ENCODE measurements at regions not wholly inside any gene's neighbourhood (a gene's known extent, or its start where the extent isn't known, plus 50 kb on each side); places are given as distances from the start of the nearest gene placed in this dataset.
A peak's percentile ranks its signal among the peaks of the same experiment; 100 is the strongest.
"Not testable (repeated sequence)": the region's sequence is repeated elsewhere in the genome, so short reads cannot be mapped to it uniquely, and the experiment has no call there.

DNA sequence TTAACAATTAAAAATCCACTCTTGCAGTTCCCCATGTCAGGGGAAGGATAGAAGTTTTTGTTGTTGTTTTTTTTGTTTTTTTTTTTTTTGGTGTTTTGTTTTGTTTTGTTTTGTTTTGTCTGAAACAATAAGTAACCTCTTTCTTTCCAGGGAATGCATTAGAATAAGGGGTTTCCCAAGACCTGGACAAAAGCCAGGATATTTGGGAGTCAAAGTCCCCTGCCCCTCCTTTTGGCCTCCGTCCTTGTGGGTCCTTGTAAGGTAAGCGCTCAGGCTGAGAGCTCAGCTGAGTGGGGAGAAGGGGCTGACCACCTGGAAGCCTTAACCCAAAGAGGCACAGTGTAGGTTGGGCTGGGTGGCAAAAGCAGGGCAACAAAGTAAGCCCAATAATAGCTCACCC lies 515.4 kb downstream of the SOX6 start:
- no peak for DNase-seq (ENCODE audit: low spot score)

DNA sequence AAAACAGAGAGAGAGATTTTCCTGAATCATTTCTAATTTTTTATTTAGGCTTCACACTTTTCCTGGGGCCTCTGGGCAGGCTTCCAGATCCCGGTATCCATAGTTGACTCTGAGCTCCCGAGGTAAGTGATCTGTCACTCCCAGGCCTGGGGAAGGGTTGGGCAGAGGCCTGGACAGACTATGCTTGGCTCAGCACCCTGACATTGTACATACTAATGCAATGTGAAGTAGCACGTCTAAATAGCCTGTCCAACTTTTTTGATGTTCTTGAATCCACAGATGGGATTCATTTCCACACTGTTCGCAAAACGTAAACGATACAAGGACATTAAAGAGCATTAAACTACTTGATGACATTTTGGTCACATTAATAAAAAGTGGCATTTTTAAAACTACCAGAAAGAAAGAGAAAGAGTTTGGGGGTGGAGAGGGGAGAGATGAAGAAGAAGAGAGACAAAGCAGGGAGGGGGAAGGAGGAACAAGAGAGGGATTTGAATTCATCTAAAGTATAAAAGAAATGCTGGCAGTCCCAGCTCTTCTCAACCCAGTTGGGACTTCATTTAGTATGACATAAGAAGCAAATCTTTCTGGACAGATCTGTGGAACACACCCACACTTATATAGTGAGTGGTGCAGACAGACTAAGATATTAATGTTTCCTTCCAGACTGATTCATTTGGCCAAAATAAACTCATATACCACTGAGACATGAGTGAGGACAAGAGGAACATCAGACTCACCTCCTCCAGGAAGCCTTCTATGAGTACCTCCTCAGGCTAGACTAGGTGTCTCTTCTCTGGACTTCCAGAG lies 514.2 kb downstream of the SOX6 start:
- DNase-seq (ENCODE audit: low spot score): no peak

DNA sequence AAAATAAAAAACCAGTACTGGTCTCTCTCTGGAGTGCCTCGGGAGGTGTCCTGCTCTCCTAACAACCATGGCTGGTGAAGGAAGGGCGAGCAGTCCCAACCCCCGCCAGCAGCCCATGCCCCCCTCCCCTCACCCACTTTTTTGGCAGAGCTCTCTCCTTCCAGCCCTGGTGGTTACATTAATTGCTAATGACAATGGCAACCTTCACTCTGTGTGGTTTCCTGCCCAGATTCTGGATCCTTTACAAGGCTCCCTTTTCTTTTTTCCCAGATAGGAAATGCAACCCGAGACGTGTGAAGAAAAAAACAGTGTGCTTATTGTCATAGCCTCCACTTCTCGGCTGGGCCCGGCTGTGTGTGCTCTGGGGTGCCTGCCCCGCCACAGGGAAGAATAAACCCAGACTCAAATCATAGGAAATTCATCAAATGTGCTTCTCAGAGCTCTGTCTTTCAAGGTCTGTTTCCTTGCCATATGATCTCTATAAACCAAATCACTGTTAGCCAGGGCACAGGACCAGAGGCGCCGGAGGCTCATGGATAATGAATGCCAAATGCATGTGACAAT lies 513.0 kb downstream of the SOX6 start:
- DNase-seq (ENCODE audit: low spot score): peak; percentile 80

DNA sequence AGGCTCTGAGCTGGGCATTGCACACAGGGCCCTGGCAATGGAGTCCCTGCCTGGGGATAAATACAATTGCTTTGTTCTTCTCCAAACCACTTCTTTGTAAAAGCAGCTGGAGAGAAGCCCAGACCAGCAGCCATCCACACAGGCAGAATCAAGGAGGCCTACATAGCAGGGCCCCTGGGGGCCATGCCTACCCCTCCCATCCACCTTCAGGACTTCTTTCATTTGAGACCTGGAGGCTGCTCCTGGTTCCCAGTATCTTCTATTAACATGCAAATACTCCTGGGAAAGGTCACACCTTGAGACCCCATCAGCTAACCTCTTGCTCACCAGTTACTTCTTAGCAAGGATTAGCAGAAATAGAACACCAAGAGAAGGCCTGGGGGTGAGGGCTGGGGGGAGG lies 511.1 kb downstream of the SOX6 start:
- DNase-seq (ENCODE audit: low spot score): no peak

DNA sequence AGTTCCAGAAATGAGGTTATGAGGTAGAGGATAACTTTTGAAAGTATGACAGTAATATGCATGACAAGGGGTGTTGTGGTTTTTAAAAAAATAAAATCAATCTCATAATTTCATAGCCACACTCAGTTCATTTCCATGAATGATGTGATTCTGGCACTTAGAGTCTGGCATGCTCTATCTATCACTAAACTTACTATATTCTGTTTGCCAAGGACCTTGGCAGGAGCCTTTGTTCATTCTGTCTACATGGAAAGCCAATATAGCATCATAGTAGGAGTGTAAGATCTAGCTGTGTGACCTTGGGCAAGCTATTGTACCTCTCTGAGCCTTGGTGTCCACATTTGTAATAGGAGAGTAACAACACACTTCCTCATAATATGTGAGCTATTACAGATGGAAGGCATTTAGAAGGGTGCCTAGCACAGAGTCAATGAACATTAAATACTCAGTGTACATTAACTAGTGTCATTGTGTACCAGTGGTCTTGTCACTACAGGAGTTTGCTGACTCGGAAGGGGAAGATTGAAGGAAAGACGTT lies 507.6 kb downstream of the SOX6 start:
- no peak for DNase-seq (ENCODE audit: low spot score)

DNA sequence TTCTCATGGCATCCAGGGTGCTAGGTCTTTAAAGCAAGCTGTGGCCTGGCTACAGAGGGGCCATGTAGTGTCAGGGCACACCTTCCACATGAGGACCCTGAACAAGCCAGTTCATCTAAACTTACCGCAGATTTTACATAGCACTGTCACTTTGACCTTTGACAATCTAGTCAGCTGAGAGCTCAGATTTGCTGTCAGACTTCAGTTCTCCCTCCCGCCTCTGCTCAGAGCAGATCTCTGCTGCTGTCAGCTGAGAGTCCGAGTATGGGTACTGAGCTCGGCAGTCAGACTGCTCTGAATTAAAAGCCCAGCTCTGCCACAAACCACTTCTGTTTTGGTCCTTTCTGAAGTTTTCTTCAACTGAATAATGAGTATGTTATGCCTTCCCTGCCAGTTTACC lies 507.1 kb downstream of the SOX6 start:
- no peak for DNase-seq (ENCODE audit: low spot score)

DNA sequence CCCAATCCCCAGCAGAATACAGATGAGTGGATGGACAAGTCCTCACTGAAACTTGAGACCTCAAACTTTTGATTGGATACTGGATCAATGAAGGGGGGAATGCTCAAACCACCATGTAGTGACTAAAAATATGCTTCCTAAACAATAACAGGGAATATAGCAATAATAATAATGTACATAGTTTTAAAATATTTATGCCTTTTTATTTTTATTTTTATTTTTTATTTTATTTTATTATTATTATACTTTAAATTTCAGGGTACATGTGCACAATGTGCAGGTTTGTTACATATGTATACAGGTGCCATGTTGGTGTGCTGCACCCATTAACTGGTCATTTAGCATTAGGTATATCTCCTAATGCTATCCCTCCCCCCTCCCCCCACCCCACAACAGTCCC lies 506.0 kb downstream of the SOX6 start:
- not testable (repeated sequence) for DNase-seq (ENCODE audit: low spot score)

DNA sequence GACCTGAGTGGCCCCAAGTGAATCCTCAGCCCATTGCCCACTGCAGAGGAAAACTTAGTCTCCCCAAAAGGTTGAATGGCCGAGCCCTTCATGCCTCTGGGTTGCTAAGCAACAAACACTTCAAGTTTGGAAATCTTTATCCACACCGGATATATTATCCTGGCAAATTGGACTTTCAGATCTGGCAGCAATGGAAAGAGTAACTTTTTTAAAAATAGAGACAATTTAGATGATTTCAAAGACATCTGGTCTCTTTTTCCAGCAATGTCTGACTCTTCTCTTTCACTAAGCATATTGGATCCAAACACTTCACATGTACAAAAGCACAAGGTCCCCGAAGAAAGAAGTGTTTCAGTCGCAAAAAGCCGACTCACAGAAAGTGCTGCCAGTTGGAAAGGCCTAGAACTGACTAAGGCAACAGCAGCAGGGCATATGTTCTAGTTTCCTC lies 505.3 kb downstream of the SOX6 start:
- no peak for DNase-seq (ENCODE audit: low spot score)

DNA sequence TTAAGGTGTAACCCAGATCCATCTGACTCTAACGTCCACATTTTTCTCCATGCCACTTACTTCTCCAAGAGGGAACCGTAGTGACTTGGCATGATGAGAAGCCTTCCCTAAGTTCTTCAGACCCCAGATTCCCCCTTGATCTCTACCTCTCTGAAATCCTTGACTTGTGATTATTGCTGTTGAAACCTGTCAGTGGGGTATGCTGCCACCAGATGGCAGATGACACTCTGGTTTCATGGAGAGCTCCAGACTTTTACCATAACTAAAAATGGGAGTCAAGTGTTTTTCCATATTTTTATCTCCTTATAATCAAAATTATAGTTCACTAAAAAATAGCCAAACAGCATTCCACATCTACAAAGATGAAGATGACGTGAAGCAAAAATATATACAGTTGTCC lies 504.2 kb downstream of the SOX6 start:
- DNase-seq (ENCODE audit: low spot score): no peak

DNA sequence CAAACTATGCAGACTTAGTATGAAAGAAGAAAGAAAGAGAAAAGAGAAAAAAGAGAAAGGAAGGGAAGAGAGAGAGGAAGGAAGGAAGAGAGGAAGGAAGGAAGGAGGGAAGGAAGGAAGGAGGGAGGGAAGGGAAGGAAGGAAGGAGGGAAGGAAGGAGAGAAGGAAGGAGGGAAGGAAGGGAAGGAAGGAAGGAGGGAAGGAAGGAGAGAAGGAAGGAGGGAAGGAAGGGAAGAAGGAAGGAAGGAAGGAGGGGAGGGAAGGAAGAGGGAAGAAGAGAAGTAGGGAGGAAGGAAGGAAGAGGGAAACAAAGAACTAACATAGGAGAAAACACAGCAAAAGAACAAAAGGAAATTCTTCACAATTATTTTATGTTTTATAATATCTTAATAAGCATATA lies 502.1 kb downstream of the SOX6 start:
- DNase-seq (ENCODE audit: low spot score): no peak

DNA sequence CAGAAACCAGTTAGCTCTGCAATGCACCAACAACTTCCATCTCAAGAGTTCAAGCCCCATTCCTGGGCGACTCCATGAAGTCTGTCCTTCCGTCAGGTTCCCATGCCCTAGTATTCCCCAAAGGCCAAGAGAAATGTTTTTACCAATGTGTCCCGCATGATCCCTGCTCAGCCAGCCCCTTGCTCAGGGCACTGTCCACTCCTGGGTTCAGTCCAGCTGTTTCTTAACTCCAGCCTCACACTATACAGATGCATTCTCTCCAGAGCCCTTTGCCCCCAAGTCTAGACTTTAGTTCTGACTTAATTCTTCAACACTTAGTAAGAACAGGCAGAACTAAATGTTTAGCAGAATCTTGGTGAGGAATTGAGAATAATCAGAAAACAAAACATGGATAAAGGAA lies 497.5 kb downstream of the SOX6 start:
- DNase-seq (ENCODE audit: low spot score): no peak

DNA sequence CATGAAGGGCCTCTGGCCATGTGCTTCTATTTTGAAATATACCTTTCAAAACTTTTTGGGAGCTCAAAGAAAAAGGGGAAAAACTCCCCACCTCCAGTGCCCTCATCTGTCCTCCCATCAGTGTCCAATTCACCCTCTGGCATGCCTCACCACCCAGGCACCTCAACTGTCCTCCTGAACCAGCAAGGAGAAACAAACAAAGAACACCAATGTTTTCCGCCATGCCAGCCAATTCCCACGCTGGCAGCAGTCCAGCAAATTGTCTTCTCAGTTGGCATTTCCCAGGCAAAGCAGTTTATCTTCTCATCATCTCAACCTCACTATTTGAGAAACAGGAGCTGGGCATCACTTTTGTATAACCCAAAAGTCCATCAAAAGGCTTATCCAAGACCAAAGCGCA lies 496.9 kb downstream of the SOX6 start:
- no peak for DNase-seq (ENCODE audit: low spot score)

DNA sequence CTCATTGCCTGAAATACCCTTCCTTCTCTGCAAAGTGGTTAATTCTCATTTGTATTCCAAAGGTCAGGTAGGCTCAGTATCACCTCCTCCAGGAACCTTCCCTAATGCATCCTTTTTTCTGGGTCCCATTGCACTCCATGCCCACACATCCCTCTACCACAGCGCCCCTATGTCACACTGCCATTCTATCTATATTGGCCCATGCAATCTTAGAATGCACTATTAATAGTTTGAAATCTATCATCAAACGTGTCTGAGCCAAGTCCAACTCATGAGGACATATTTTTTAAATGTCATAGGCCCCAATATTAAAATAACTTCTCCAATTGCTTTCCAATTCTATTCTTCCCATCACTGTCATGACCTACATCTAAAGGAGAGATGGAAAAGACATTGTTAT lies 495.1 kb downstream of the SOX6 start:
- no peak for DNase-seq (ENCODE audit: low spot score)

DNA sequence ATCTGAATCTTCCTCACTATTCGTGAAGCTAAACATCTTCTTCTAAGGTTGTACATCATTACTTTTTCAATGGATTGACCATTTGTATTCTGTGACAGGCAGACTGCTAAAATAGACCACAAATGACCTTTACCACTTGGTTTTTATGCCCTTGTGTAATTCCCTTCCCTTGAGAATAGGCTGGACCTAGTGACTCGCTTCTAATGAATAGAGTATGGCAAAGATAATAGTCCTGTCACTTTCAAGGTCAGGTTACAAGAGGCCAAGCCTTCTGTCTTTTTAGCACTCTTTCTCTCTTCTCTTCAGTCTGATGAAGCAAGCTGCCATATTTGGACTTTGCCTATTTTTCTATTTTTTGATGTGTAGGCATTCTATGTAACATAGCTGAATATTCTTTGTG lies 492.9 kb downstream of the SOX6 start:
- no peak for DNase-seq (ENCODE audit: low spot score)

DNA sequence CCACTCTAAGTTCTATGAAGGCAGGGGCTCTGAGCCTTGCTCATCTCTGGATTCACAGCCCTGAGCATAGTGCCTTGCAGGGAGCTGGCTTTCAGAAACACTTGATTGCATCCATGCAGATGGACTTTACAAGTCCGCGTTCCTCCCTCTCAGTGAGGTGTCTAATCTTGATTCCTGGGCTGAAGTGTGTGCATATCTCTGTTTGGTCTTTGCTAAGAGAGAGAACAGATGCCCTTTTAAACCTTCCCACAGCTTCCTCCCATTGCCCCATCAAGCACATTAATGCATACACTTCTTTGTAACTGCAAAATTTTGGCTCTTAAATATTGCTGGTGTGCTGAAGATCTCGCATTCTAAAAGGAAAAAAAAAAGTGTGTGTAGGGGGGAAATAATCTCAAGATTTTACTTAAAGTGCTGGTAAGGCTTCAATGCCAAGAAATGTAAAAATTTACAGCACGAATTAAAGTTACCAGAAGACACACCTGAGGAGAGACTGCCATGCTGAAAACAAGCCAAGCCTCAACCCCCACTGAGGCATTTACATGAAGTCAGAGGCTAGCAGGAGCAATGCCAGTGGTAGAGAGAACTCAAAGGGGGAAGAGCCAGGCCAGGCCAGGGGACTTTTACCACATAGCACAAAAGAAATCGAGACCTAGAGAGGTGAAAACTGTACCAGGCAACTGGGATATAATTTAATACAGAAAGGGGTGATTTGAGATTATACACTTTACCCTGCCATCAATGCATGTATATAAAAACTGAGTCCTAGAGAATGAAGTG lies 492.1 kb downstream of the SOX6 start:
- no peak for DNase-seq (ENCODE audit: low spot score)

DNA sequence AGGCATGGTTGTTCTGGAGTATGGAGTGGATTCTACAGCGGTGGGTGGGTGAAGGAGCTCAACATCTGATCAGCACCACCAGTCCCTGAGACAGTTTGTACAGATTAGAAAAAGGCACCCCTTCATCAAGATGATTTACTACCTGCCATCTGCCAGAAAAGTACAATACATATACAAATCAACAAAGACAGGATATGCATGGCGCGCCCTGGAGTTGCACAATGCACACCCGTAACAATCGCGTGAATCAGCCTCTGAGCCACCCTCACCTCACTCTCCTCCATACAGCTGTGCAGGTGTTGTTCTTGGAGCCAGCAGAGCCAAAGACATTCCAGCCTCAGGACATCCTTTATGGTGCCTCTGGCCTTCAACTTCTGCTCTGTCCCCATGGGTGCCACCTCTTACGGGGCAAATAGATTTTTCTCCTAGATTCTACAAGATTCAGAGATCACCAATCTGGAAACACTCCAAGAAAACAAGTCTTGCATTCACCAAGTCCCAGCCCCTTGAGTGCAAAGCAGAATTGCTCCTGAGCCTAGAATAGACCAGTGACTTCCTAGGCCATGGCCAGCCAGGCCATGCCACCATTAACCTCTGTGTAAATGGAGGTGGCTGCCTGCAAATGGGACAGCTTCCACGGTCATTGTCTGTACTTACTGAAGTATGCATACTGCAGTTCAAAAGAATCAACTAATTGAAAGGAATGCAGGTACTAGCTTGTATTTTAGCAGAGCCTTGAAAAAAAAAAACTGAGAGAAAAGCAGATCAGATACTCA lies 490.9 kb downstream of the SOX6 start:
- DNase-seq (ENCODE audit: low spot score): no peak

DNA sequence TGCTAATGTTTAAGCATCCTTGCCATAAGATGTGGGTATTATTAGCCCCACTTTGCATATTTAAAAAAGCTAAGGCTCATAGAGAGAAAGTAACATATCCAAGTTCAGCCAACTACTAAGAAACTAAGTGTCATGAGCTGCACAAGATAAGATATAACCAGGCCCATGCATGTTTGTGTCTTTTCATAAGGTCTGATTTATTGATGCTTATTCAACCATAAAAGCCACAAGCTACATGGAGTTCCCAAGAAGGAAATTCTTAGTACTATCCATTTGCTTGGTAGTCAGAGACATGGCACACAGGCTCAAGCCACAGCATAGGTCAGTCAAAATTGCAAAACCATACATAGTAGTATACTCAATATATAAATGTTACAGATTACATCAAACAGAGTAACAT lies 488.5 kb downstream of the SOX6 start:
- no peak for DNase-seq (ENCODE audit: low spot score)

DNA sequence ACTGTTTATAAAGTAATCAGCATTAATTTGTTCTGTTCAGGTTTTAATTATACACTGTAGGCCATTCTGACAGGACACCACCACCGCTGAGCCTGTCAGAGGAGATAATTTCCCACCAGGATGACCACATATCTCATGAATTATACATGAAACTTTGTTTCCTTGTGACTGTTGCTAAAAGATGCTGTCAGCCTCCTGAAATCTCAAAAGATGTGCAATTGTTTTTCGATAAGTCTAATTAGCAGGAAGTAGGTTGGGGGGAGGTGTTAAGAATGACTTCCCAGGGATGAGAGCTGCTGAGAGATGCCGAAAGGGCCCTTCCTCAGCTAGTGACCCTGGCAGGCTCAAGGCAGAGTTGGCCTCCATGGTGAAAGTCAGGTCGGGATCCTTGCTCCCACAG lies 485.4 kb downstream of the SOX6 start:
- no peak for DNase-seq (ENCODE audit: low spot score)

DNA sequence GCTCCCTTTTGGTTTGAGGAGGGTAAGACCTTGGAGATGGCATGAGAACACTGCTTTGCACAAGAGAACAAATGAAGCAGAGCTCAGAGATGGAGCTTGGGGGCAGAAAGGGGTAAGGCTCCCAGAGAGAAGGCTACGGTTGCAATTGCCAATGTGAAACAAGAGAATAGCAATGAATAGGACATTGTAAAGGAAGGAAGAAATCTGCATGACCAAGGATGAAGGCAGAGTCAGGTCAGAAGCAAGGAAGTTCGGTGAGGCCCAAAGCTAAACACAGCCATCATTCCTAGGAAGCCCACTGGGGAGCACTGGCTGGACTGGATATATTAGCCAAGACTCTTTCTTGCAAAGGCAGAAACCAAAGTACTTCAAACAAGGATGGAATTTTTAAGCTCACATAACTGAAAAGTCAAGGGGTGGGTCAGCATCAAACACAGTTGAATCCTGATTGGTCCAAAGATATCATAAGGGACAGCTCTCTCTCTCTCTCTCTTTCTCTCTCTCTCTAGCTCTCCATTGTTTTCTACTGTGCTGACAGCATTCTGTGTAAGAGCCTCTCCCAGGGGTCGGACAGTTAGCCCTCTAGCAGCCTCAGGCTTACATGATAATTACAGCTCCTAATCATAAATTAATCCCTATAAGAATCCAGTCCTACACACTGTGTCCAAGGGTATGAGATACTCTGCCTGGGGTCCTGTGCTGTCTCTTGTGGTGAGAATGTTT lies 484.3 kb downstream of the SOX6 start:
- no peak for DNase-seq (ENCODE audit: low spot score)

DNA sequence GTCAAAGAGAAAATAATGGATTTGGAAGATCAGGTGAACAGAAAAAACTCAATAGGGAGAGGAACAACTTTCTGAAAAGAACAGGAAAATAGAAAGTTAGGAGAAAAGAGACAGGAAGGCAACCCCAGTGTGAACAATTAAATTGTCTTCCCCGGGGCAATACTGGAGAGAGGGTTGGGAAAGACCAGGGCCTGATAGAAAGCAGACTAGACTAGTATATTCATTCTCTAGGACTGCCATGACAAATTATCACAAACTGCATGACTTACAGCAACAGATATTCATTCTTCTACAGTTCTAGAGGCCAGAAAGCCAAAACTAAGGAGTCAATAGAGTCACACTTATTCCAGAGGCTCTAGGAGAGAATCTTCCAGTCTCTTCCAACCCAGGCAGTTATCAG lies 482.8 kb downstream of the SOX6 start:
- DNase-seq (ENCODE audit: low spot score): no peak

DNA sequence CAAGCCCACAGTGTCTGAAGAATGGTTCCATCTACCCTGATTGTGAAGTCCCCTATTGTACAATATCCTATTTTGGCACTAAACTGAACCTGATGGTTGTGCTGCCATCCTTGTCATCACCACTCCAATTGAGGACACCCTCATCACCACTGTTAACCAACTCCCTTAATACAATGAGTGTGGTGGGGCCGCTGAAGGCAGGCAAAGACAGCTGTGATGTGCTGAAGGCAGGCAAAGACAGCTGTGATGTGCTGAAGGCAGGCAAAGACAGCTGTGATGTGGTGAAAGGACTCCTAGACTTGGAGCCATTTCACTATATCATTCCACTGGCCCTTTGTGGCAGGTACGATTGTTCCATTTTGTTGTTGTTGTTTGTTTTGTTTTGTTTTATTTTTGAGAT lies 481.6 kb downstream of the SOX6 start:
- no peak for DNase-seq (ENCODE audit: low spot score)
